Esophagus squamous epithelium (tissue), 5 donors: ENCODE measurements at regions not wholly inside any gene's neighbourhood (a gene's known extent, or its start where the extent isn't known, plus 50 kb on each side); places are given as distances from the start of the nearest gene placed in this dataset.

Source experiments
- DNase-seq: peaks from one replicate; lab custom pipeline; 2025; lab: John Stamatoyannopoulos, UW
- H3K27ac ChIP-seq, 4 donors: fragments of 200-600 bp; sonication (generic); one replicate each; pipeline ENCODE4 v1.5.1; 2016 to 2019; ENCODE audit warnings: mild to moderate bottlenecking in 1 of 4
- H3K27me3 ChIP-seq, 4 donors: fragments of 200-600 bp; sonication (generic); 1 replicate in 3 of 4; 2 replicates in 1 of 4; pipeline versions ENCODE4 v1.5.1 to v1.6.0; 2017 to 2021; ENCODE audit warnings: antibody characterized with exemption in 1 of 4
- H3K36me3 ChIP-seq, 3 donors: fragments of 200-600 bp; sonication (generic); one replicate each; pipeline ENCODE4 v1.5.1; 2016 to 2019
- H3K4me1 ChIP-seq, 3 donors: fragments of 200-600 bp; sonication (generic); one replicate each; pipeline ENCODE4 v1.5.1; 2017 to 2019
- H3K4me3 ChIP-seq, 4 donors: fragments of 200-600 bp; sonication (generic); 1 replicate in 3 of 4; 2 replicates in 1 of 4; pipeline ENCODE4 v1.5.1; 2016 to 2019; ENCODE audit warnings: mild to moderate bottlenecking in 2 of 4, moderate library complexity in 1 of 4
- H3K9me3 ChIP-seq, 3 donors: fragments of 200-600 bp; sonication (generic); one replicate each; pipeline ENCODE4 v1.5.1; 2016 to 2019
- POLR2A ChIP-seq, 4 donors: fragments of 450-650 bp; IDR thresholded peaks; one replicate each; pipeline ENCODE4 v1.6.1; 2017; ENCODE audit warnings: antibody characterized with exemption in 4 of 4, mild to moderate bottlenecking in 4 of 4, moderate library complexity in 3 of 4
- WGBS, 2 donors: methylation state at CpG; one replicate each; pipeline ENCODE4 v1.1.5; 2018; 5-methylcytosine and 5-hydroxymethylcytosine counted together
- intact Hi-C: fragments of 100-400 bp; cut with DNase I; formaldehyde crosslinking; loops from one replicate; pipeline ENCODE4 v1.15.0; 2022
- TF ChIP-seq, protein P1 (sequence below), 6 experiments: fragments of 450-650 bp in 4 of 6; fragments of 200-600 bp in 2 of 6; sonication (generic) in 2 of 6; IDR thresholded peaks; one replicate each; pipeline ENCODE4 v1.5.1; 2016 to 2019; ENCODE audit warnings: antibody characterized with exemption in 6 of 6, mild to moderate bottlenecking in 4 of 6, moderate library complexity in 4 of 6
- donor health status: DM: yes; HTN: yes; CAD: no.

DNA sequence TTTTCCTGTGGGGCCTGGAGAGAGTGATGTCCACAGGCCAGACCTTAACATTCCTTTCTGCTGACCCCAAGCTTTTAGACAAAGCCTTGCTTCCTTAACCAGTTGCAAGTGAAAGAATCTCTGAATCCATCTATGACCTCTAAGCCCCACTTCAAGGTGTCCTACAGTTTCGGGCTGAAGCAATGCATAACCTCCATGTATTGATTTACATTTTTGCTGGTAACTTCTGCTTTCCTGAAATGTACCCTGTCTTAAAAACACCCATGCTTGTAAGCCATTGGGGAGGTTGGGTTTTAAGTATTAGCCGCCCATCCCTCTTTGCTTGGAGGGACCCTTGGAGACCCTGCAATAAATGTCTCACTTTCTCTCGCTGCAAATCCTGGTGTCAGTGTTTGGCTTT, 190.6 kb downstream of the VRK1 start:
- 78 to 81% methylated on average over 1 to 3 of the region's 3 CpGs for WGBS, 2 donors
- H3K4me1 ChIP-seq, result no peaks in the 10 kb centered on the region
- intact Hi-C loops, result no loop called here
- no peak overlapping the region for H3K4me3 ChIP-seq
- no peak for DNase-seq
- no peak for TF ChIP-seq POLR2A (IDR thresholded peaks at IDR 0.05)
- TF ChIP-seq, protein P1, sequence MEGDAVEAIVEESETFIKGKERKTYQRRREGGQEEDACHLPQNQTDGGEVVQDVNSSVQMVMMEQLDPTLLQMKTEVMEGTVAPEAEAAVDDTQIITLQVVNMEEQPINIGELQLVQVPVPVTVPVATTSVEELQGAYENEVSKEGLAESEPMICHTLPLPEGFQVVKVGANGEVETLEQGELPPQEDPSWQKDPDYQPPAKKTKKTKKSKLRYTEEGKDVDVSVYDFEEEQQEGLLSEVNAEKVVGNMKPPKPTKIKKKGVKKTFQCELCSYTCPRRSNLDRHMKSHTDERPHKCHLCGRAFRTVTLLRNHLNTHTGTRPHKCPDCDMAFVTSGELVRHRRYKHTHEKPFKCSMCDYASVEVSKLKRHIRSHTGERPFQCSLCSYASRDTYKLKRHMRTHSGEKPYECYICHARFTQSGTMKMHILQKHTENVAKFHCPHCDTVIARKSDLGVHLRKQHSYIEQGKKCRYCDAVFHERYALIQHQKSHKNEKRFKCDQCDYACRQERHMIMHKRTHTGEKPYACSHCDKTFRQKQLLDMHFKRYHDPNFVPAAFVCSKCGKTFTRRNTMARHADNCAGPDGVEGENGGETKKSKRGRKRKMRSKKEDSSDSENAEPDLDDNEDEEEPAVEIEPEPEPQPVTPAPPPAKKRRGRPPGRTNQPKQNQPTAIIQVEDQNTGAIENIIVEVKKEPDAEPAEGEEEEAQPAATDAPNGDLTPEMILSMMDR (IDR thresholded peaks at IDR 0.05), result no peak
- no peaks in the 10 kb centered on the region for H3K36me3 ChIP-seq
- peaks cover 0 to 1% (median 0%) of the 10 kb centered on the region in 4 donors for H3K27me3 ChIP-seq
- no peaks in the 10 kb centered on the region for H3K9me3 ChIP-seq
- H3K27ac ChIP-seq, result no peak overlapping the region

DNA sequence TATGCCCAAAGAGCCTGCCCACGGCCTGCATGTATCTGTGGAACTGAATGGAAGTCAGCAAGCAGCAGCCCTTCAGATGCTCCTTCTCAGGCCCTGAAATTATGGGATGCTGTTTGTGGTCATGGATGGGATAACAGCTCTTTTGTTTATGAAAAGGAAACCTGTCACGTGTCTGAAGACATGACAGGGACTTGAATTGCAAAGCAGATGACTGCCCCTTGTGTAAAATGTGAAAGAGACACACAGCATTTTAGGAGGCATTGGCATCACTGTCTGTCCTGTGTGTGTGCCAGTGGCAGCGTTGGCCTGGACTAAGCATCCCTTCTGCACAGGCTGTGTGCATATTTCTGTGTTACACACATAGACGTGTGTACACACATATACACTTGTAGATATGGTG, 192.1 kb downstream of the VRK1 start:
- H3K36me3 ChIP-seq, result no peaks in the 10 kb centered on the region
- no peak overlapping the region for H3K27ac ChIP-seq
- H3K4me1 ChIP-seq, result no peaks in the 10 kb centered on the region
- TF ChIP-seq, protein P1 (IDR thresholded peaks at IDR 0.05), result no peak
- no peak for TF ChIP-seq POLR2A (IDR thresholded peaks at IDR 0.05)
- intact Hi-C loops, result no loop called here
- DNase-seq, result no peak
- H3K27me3 ChIP-seq, result peaks cover 0 to 8% (median 0%) of the 10 kb centered on the region in 4 donors
- H3K4me3 ChIP-seq, result no peak overlapping the region
- no peaks in the 10 kb centered on the region for H3K9me3 ChIP-seq
- WGBS, 2 donors, result 65 to 67% methylated on average over 3 to 4 of the region's 4 CpGs

DNA sequence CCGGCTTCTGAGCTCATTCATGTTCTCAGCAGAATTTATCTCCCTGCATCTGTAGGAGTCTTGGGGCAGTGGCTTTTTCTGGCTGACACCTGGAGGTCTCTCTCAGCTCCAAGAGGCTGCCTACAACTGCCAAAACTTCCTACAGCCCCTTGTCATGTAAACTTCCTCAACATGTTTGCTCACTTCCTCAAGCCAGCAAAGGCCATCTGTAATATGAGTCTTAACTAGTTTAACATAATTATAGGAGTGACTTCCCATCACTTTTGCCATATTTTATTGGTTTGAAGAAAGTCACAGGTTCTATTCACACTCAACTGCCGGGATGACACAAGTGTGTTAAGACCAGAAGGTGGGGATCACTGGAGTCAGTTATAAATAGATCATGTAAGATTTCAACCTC, 194.0 kb downstream of the VRK1 start:
- intact Hi-C loops, result no loop called here
- H3K9me3 ChIP-seq, result no peaks in the 10 kb centered on the region
- no peaks in the 10 kb centered on the region for H3K4me1 ChIP-seq
- H3K27me3 ChIP-seq, result peaks cover 0 to 16% (median 0%) of the 10 kb centered on the region in 4 donors
- no peak overlapping the region for H3K27ac ChIP-seq
- TF ChIP-seq, protein P1 (IDR thresholded peaks at IDR 0.05), result no peak
- no peak for TF ChIP-seq POLR2A (IDR thresholded peaks at IDR 0.05)
- no peak overlapping the region for H3K4me3 ChIP-seq
- 90 to 95% methylated on average over 2 of the region's 2 CpGs for WGBS, 2 donors
- DNase-seq, result no peak
- H3K36me3 ChIP-seq, result no peaks in the 10 kb centered on the region

DNA sequence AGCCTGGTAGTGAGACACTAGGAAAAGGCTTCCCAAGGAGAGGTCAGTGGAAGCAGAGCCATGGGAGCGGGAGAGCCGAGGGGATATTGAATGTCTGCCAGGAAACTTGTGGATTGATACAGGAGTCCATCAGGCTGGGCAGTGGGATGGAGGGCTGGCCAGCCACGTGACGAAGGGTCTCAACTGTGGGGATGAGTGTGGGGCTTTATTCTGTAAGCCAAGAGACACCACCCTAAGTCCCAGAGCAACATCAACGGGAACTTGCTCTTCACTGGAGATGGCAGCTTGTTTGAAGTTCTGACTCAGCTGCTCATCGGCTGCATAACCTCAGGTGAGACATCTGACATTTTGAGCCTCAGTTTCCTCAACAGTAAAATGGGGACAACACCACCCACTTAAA, 197.8 kb downstream of the VRK1 start:
- Histone ChIP-seq H3K27me3 (peaks cover 0 to 16% (median 0%) of the 10 kb centered on the region in 4 donors), H3K36me3 (no peaks in the 10 kb centered on the region), H3K27ac (no peak overlapping the region), H3K9me3 (no peaks in the 10 kb centered on the region), H3K4me3 (no peak overlapping the region), H3K4me1 (no peaks in the 10 kb centered on the region)
- intact Hi-C loops, result no loop called here
- TF ChIP-seq, protein P1 (IDR thresholded peaks at IDR 0.05), result no peak
- no peak for TF ChIP-seq POLR2A (IDR thresholded peaks at IDR 0.05)
- 79 to 81% methylated on average over 5 to 6 of the region's 6 CpGs for WGBS, 2 donors
- no peak for DNase-seq

DNA sequence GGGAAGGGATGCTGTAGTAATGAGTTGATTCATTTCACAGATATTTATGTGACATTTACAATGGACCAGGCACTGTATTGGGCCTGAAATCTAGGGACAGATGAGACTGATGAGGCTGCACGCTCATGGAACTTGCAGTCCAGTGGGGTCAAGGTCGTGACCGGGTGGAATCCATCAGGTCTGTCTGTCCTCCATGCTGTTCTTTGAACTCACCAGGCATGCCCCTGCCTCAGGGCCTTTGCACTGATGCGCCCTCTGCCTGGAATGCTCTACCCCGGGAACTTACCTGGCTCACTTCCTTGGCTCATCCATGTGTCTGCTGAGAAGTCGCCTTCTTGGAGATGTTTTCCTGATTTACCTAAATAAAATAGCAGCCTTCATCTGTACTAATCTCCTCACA, 200.1 kb downstream of the VRK1 start:
- H3K4me3 ChIP-seq, result no peak overlapping the region
- no peak for DNase-seq
- no peak for TF ChIP-seq POLR2A (IDR thresholded peaks at IDR 0.05)
- TF ChIP-seq, protein P1 (IDR thresholded peaks at IDR 0.05), result no peak
- peaks cover 0 to 16% (median 0%) of the 10 kb centered on the region in 4 donors for H3K27me3 ChIP-seq
- H3K36me3 ChIP-seq, result no peaks in the 10 kb centered on the region
- no peaks in the 10 kb centered on the region for H3K9me3 ChIP-seq
- intact Hi-C loops, result no loop called here
- whole genome bisulfite sequencing, 2 donors, result 83 to 85% methylated on average over 5 to 6 of the region's 6 CpGs
- no peaks in the 10 kb centered on the region for H3K4me1 ChIP-seq
- no peak overlapping the region for H3K27ac ChIP-seq
